BLaER1 (cell line): ENCODE measurements at regions not wholly inside any gene's neighbourhood (a gene's known extent, or its start where the extent isn't known, plus 50 kb on each side); places are given as distances from the start of the nearest gene placed in this dataset.

Source experiments
- H3K27ac ChIP-seq: shearing (Covaris generic); formaldehyde crosslinking; 2 replicates; pipeline ENCODE4 v1.8.1; 2022
- H3K27me3 ChIP-seq: shearing (Covaris generic); formaldehyde crosslinking; 2 replicates; pipeline ENCODE4 v1.8.1; 2022
- H3K36me3 ChIP-seq: shearing (Covaris generic); formaldehyde crosslinking; 2 replicates; pipeline ENCODE4 v1.8.1; 2022
- H3K4me1 ChIP-seq: shearing (Covaris generic); formaldehyde crosslinking; 2 replicates; pipeline ENCODE4 v1.8.1; 2022
- H3K4me2 ChIP-seq: shearing (Covaris generic); formaldehyde crosslinking; 2 replicates; pipeline ENCODE4 v1.8.1; 2022
- H3K4me3 ChIP-seq: shearing (Covaris generic); formaldehyde crosslinking; 2 replicates; pipeline ENCODE4 v1.8.1; 2022
- H3K9ac ChIP-seq: shearing (Covaris generic); formaldehyde crosslinking; 2 replicates; pipeline ENCODE4 v1.8.1; 2022
- H3K9me3 ChIP-seq: shearing (Covaris generic); formaldehyde crosslinking; 2 replicates; pipeline ENCODE4 v1.8.1; 2022
- H4K20me1 ChIP-seq: shearing (Covaris generic); formaldehyde crosslinking; 2 replicates; pipeline ENCODE4 v1.8.1; 2022
- Cebpa-rat ChIP-seq: shearing (Covaris generic); IDR thresholded peaks from 2 replicates; pipeline ENCODE4 v1.8.1; 2022

GRCh38 chr5:61596265-61596664 is 264.2 kb downstream of the ZSWIM6 start:
- peak overlapping the region; percentile 46; the same call in 1 of the 2 replicates for H3K4me2 ChIP-seq
- no peaks in the 10 kb centered on the region for H3K9me3 ChIP-seq
- H3K9ac ChIP-seq, result no peak overlapping the region
- no peak overlapping the region for H3K27ac ChIP-seq
- no peak for TF ChIP-seq Cebpa-rat
- H3K4me1 ChIP-seq, result peaks cover 42% of the 10 kb centered on the region
- H4K20me1 ChIP-seq, result no peaks in the 10 kb centered on the region
- H3K36me3 ChIP-seq, result no peaks in the 10 kb centered on the region
- no peaks in the 10 kb centered on the region for H3K27me3 ChIP-seq
- no peak overlapping the region for H3K4me3 ChIP-seq

GRCh38 chr5:61597684-61598083 is 265.6 kb downstream of the ZSWIM6 start:
- Histone ChIP-seq H3K4me2 (peak overlapping the region; percentile 37; the same call in 1 of the 2 replicates), H3K9ac (no peak overlapping the region), H4K20me1 (no peaks in the 10 kb centered on the region), H3K4me1 (peaks cover 42% of the 10 kb centered on the region), H3K27ac (no peak overlapping the region), H3K4me3 (no peak overlapping the region), H3K27me3 (no peaks in the 10 kb centered on the region), H3K36me3 (no peaks in the 10 kb centered on the region), H3K9me3 (no peaks in the 10 kb centered on the region)
- no peak for TF ChIP-seq Cebpa-rat

- peaks cover 42% of the 10 kb centered on the region for H3K4me1 ChIP-seq
- no peaks in the 10 kb centered on the region for H4K20me1 ChIP-seq
- H3K27ac ChIP-seq, result no peak overlapping the region
- no peaks in the 10 kb centered on the region for H3K27me3 ChIP-seq
- peak overlapping the region; percentile 37 for H3K4me2 ChIP-seq
- no peak for TF ChIP-seq Cebpa-rat
- no peaks in the 10 kb centered on the region for H3K36me3 ChIP-seq
- H3K4me3 ChIP-seq, result no peak overlapping the region
- no peaks in the 10 kb centered on the region for H3K9me3 ChIP-seq
- no peak overlapping the region for H3K9ac ChIP-seq
Observed at GRCh38 chr5:61598126-61598525, 266.1 kb downstream of the ZSWIM6 start.

GRCh38 chr5:61599370-61600122 is 267.5 kb downstream of the ZSWIM6 start:
- no peak overlapping the region for H3K9ac ChIP-seq
- H3K4me2 ChIP-seq, result peak overlapping the region; percentile 61
- H3K36me3 ChIP-seq, result no peaks in the 10 kb centered on the region
- no peaks in the 10 kb centered on the region for H3K27me3 ChIP-seq
- no peak for TF ChIP-seq Cebpa-rat
- no peaks in the 10 kb centered on the region for H3K9me3 ChIP-seq
- no peaks in the 10 kb centered on the region for H4K20me1 ChIP-seq
- H3K4me3 ChIP-seq, result no peak overlapping the region
- no peak overlapping the region for H3K27ac ChIP-seq
- H3K4me1 ChIP-seq, result peaks cover 40% of the 10 kb centered on the region

- H3K9ac ChIP-seq, result no peak overlapping the region
Observed at GRCh38 chr5:61600123-61600444, 268.0 kb downstream of the ZSWIM6 start.

GRCh38 chr5:61600945-61601511 is 269.0 kb downstream of the ZSWIM6 start:
- H3K4me1 ChIP-seq, result peaks cover 25% of the 10 kb centered on the region
- H3K36me3 ChIP-seq, result no peaks in the 10 kb centered on the region
- no peak overlapping the region for H3K4me3 ChIP-seq
- no peaks in the 10 kb centered on the region for H4K20me1 ChIP-seq
- no peak overlapping the region for H3K27ac ChIP-seq
- H3K4me2 ChIP-seq, result no peak overlapping the region
- no peak for TF ChIP-seq Cebpa-rat
- no peak overlapping the region for H3K9ac ChIP-seq
- no peaks in the 10 kb centered on the region for H3K27me3 ChIP-seq
- no peaks in the 10 kb centered on the region for H3K9me3 ChIP-seq

More at GRCh38 chr5:61600123-61600444, 268.0 kb downstream of the ZSWIM6 start:
- Histone ChIP-seq H3K36me3 (no peaks in the 10 kb centered on the region), H3K27ac (no peak overlapping the region), H3K4me3 (no peak overlapping the region), H3K9me3 (no peaks in the 10 kb centered on the region), H4K20me1 (no peaks in the 10 kb centered on the region), H3K4me1 (peaks cover 34% of the 10 kb centered on the region), H3K4me2 (peak overlapping the region; percentile 61), H3K27me3 (no peaks in the 10 kb centered on the region)
- no peak for TF ChIP-seq Cebpa-rat

- TF ChIP-seq Cebpa-rat, result no peak
- H3K27me3 ChIP-seq, result no peaks in the 10 kb centered on the region
- H3K27ac ChIP-seq, result no peak overlapping the region
- no peak overlapping the region for H3K4me2 ChIP-seq
- no peaks in the 10 kb centered on the region for H3K9me3 ChIP-seq
- no peaks in the 10 kb centered on the region for H3K36me3 ChIP-seq
- H3K4me1 ChIP-seq, result peaks cover 18% of the 10 kb centered on the region
- no peak overlapping the region for H3K4me3 ChIP-seq
- no peaks in the 10 kb centered on the region for H4K20me1 ChIP-seq
- H3K9ac ChIP-seq, result no peak overlapping the region
Observed at GRCh38 chr5:61603211-61603908, 271.3 kb downstream of the ZSWIM6 start.

- Histone ChIP-seq H3K4me1 (peaks cover 8% of the 10 kb centered on the region), H3K4me2 (no peak overlapping the region), H3K9ac (no peak overlapping the region), H3K4me3 (no peak overlapping the region), H4K20me1 (no peaks in the 10 kb centered on the region), H3K36me3 (no peaks in the 10 kb centered on the region), H3K9me3 (no peaks in the 10 kb centered on the region), H3K27me3 (no peaks in the 10 kb centered on the region), H3K27ac (no peak overlapping the region)
- TF ChIP-seq Cebpa-rat, result no peak
Observed at GRCh38 chr5:61604076-61605025, 272.3 kb downstream of the ZSWIM6 start.

- no peak for TF ChIP-seq Cebpa-rat
- H3K27me3 ChIP-seq, result no peaks in the 10 kb centered on the region
- H3K4me2 ChIP-seq, result peak overlapping the region; percentile 20
- H3K27ac ChIP-seq, result no peak overlapping the region
- no peak overlapping the region for H3K4me3 ChIP-seq
- H3K9me3 ChIP-seq, result no peaks in the 10 kb centered on the region
- H3K9ac ChIP-seq, result no peak overlapping the region
- H3K4me1 ChIP-seq, result peaks cover 19% of the 10 kb centered on the region; the same call in 1 of the 2 replicates
- H3K36me3 ChIP-seq, result no peaks in the 10 kb centered on the region
- no peaks in the 10 kb centered on the region for H4K20me1 ChIP-seq
Observed at GRCh38 chr5:61609840-61610677, 278.0 kb downstream of the ZSWIM6 start.
